Occipital lobe (tissue), 1 donor: ENCODE measurements at regions not wholly inside any gene's neighbourhood (a gene's known extent, or its start where the extent isn't known, plus 50 kb on each side); places are given as distances from the start of the nearest gene placed in this dataset.
"Not testable (repeated sequence)": the region's sequence is repeated elsewhere in the genome, so short reads cannot be mapped to it uniquely, and the experiment has no call there.

ENCODE experiments used
- DNase-seq: peaks from one replicate; lab custom pipeline; 2025; lab: John Stamatoyannopoulos, UW

DNA sequence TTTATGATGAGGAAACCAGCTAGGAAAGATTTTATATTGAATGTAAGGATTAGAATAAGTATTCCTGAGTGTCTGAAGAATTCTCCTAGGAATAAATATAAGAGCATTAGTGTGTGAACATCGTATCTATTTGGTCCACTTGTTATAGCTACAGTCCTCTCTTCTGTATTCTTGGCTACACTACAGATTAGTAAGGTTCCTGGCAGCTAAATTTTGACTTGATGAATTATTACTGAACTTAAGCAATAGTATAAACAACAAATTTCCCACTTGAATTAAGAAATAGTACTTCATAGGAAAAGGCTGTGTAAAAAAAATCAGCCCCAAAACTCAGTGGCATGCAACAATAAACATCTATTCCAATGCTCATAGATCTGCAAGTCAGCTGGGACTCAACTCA, 138.4 kb upstream of the G2E3 start:
- DNase-seq: no peak

DNA sequence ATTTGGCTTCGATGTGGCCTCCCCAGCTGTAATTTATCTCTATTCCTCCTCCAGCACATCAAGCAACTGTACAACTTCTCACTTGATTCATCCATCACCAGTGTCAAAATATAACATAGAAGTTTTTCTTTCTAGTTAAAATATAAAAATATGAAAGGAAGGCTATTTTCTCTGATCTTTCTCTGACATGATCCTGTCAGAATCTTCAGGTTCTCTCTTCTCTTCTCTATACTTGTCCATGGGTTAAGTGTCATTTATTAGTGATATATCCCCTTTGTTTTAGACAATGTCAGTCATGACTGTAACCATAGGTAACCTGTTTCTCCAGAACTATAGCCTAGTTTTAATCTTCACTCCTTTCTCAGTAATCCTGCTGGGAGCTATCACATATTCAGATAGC, 132.5 kb upstream of the G2E3 start:
- no peak for DNase-seq

DNA sequence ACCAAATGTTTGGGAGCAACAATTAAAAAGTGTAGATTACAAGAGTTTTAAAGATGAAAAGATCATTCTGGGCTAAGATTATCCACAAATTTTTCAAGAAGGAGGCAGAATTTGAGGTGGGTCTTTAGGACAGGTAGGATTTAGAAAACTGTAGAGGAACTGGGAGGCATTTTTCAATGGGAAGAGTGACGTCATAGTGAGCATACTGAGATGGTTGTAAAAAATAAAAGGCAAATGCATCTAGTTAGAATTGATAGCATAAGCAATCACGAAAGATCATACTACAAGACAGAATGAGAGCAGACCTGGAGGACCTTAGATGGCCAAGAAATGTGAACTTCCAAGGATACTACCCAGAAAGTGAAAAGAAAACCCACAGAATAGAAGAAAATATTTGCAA, 131.6 kb upstream of the G2E3 start:
- no peak for DNase-seq

DNA sequence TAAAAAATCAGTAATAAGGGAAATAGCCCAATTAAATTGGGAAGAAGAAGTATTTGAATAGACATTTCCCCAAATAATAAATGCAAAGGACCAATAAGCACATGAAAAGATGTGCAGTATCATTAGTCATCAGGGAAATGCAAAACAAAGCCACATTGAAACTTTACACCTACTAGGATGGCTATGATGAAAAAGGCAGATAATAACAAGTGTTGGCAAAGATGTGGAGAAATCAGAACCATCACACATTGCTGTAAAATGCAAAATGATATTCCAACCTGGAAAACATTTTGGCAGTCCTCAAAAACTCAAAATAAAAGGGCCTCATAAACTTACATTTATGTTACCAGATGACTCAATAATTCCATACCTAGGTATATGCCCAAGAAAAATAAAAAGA, 131.1 kb upstream of the G2E3 start:
- no peak for DNase-seq

DNA sequence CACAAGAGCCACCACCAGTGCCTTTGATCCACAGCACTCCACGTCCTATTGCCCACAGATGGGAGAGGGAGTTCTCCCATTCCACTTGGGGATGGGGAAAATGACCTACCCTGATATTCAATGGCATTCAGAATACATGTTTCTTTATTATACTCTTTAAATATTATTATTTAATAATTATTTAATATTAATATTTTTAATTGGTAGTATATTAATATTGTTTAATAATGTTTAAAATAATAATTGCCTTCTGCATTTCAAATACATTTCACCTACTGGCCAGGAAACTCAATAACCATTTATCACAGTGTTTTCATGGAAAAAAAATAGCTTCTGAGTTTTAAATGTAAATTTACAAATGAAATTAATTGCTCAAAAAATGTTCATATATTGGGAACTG, 127.4 kb upstream of the G2E3 start:
- no peak for DNase-seq

DNA sequence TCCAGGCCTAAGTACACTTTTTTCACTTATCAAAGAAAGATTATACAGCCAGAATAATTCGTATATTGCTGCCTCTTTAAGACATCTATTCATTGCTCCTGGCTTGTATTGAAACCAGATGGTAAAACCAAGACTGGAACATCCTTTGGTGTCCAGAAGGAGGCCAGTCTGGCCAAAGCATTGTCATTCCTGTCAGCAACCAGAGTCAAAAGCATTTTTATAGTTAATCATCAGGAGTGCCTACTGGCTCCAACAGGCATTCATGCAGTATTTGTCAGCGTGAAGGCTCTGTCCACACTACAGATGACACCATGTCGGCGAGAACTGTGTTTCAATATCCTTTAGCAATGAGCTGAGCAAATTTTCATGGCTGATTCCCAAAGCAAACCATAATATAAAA, 118.0 kb upstream of the G2E3 start:
- DNase-seq: no peak

DNA sequence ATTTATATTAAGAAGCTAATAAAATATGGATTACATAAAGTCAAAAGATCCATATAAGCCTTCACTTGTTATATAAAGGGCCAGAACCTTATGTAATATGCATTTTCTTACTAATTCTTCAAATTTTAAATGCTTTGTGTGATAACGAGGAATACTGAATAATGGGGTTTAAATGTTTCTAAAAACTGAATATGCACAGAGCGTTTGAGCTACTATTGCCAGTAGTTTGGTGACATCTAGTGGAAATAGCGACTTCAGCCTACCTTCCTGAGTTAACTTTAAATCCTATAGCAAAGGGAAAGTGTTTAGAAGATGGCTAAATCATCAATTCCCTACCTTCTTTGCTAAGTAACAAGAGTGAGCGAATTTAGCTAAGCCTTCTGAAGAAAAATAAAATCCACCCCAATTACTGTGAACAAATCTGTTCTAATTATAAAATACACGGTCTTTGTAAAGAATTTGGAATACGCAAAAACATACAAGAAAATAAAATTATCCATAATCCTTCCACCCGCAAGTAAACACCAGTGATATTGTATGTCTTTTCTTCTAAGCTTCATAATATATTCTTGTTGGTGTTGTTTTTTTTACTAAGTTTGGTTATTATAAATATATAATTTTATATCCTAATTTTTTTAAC, 115.5 kb upstream of the G2E3 start:
- no peak for DNase-seq

DNA sequence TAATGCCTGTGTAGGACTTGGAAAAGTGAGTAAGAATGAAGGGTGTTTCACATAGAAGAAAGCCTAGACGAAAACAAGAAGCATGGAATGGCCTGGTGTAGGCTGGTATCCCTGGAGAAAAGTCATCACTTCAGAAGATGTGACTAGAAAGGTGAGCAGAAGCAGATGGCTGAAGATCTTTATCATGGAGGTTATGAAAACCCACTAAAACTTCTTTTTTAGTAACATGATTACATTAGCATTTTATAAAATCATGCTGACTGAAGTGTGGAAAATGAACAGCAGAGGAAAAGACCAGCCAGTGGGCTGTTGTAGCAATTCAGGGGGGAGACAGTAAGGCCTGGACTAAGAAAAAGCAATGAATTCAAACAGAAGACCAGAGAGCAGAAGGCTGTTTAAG, 114.5 kb upstream of the G2E3 start:
- DNase-seq: no peak

DNA sequence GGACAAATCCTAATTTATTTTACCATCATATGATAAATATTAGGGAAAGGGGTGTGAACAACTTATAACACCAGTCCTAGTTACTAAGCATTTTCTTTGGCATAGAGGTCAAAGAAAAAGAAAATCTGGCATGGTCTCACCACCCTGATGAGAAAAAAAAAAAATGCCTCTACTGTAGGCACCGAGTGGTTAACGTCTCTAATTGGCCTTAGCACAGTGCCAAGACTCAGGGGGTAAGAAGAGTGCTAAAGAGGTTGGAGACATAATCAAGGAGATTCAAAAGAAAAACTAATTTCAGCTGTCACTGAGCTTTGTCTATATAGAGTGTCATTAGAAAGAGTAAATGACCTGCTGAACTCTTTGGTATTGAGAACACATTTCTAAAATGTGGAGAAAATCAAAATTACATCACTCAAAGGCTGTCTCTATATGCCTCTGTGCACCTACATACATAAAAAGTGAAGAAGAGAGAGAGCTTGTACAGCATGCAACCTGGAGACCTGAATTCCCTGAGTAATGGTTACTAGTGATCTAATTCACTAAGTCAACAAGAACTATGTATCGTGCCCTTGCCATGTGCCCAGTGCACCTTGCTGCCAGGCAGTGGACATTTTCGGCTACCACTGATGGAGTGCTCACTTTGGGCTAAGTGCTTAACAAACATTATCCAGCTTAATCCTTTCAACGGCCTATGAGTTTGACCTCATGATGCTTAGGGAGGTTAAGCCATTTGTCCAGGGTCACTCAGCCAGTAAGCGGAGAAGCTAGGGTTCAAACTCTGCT, 113.8 kb upstream of the G2E3 start:
- no peak for DNase-seq

DNA sequence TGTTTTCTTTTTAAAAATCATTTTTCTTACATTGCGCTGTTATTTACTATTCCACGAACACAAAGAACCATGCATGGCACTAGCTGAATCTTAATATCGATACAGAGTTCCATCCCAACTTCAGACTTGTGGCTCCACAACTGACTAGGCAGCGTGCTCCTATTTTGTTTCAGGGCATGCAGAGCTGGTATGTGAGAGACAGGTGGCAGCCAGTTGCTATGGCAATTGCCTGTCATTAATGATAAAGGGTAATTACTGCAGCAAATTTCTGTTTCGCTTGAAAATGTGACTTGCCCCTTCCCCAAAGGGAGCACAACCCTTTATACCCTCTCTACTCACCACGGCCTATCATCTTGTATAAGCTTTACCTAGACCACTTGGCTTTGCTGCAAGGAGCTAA, 113.1 kb upstream of the G2E3 start:
- no peak for DNase-seq

DNA sequence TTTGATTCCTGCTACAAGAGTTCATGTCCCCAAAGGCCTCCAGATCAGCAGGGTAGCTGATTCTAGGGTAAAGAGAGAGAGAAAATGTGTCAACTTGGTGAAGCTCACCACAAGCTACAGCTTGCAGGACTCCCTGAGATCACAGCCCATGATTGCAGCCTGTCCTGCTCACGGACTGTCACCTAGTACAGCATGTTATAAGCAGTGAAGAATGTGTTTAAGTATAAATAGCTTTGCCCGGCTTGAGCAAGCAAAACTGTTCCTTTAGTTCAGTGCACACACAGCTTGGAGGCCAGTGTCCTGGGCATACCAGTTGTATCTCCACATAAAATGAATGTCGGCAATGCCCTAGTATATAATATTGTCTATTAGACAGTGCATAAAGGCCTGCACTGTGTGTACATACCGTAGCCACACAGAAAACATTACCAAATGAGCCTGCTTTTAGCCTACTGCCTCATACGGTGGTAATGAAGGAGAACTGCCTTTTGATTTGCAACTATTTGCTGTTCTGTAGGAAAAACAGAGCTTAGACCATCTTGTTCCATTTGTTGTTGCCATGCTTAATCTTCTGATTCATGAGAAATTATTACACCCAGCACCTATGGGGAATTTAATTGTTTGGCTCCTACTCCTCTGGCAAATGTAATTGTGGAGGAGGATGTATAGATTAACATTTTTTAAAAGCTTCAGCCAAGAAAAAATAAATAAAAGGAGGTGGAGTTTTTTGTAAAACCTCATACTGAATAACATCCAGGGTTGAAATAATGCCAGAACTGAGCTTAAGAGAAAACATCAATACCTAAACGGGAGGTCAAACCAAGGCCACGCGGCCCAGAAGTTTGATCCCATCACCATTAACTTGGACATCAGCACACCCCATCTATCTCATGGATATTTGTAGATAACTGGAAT, 108.1 kb upstream of the G2E3 start:
- no peak for DNase-seq

DNA sequence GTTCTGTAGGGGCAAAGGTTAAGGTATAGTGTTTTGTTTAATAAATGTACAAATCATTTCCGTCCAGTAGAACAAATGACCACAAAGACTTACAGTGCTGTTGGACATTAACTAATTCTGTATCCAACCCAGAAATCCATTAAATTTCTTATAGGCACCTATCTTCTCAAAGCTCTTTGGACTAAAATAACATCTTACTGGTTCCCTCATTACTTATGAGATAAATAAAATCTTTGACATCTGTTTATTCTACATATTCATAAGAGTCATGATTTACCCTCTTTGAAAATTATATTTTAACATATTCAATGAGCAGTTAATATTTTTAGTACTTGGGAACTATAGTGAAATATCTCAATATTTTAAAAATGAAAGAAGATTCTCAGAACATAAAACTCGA, 102.7 kb upstream of the G2E3 start:
- DNase-seq: no peak

DNA sequence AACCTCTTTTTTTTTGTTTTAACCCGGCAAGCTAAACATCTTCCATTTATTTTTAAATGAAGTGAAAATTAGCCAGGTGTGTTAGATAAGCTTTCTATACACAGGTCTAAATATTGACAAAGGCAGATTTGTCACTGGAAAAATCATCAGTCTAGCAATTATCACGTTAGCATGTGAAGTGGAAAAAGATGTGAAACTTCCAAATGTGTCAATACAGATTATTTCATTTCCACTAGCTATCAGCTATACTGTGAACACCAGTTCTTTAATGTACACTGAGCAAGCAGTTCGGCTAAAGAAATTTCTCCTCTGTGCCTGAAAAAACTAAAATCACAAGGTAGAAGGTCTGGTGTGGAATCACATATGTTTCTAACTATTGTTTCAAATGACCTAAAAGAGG, 96.6 kb upstream of the G2E3 start:
- DNase-seq: no peak

DNA sequence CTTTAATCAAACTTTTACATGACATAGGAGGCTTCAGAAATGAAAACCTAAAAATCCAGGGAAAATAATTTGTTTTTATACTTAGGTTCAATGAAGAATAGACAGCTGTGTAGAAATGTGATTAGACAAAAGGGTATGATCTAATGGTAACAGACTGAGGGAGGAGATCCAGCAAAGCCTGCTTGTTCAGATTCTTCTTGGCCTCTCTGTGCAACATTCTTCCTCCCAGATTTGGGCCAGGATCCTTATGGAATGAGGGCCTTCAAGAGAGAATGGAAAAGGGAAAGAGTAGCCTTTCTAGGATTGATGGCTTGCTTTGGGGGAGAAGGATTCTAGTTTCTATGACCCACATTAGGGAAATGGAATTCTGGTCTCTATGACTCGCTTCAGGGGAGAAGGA, 94.5 kb upstream of the G2E3 start:
- no peak for DNase-seq

DNA sequence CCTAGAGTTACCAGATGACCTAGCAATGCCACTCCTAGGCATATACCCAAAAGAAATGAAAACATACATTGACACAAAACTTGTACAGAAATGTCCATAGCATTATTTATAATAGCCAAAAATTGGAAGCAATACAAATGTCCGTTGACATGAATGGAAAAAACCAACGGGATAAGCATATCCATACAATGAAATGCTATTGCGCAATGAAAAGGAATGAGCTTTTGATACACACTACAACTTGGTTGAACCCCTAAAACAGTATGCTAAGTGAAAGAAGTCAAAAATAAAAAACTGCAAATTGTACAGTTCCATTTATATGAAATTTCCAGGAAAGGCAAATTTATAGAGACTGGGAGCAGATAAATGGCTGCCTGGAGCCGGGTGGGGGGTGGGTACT, 90.6 kb upstream of the G2E3 start:
- no peak for DNase-seq

DNA sequence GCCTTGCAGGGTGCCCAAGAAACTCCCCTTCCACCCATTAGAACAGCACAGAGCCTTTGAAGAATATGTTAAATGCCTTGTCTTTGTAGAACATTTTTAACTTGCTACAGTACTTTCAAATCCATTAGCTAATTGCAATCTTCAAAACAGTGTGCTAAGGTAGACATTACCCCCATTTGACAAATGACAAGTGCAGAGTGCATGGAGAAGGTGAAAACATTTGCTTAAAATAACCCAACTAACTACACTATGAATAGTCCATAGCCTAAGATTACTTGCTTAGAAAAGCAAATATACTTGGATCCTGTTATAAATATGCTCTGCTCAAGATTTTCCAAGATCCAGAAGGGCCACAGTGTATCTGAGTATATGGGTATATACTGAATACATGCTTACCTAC, 87.0 kb upstream of the G2E3 start:
- DNase-seq: no peak

DNA sequence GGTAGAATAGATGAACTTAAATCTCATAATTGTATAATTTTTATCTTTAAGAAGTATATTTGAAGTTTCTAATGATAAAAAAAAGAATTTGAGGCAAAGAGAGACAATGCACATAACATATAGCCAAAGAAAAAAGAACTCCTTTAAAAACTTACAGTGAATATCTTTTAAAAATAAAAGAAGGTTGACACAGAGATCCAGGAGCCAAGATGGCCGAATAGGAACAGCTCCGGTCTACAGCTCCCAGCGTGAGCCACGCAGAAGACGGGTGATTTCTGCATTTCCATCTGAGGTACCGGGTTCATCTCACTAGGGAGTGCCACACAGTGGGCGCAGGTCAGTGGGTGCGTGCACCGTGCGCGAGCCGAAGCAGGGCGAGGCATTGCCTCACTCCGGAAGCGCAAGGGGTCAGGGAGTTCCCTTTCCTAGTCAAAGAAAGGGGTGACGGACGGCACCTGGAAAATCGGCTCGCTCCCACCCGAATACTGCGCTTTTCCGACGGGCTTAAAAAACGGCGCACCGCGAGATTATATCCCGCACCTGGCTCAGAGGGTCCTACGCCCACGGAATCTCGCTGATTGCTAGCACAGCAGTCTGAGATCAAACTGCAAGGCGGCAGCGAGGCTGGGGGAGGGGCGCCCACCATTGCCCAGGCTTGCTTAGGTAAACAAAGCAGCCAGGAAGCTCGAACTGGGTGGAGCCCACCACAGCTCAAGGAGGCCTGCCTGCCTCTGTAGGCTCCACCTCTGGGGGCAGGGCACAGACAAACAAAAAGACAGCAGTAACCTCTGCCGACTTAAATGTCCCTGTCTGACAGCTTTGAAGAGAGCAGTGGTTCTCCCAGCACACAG, 84.9 kb upstream of the G2E3 start:
- not testable (repeated sequence) for DNase-seq

DNA sequence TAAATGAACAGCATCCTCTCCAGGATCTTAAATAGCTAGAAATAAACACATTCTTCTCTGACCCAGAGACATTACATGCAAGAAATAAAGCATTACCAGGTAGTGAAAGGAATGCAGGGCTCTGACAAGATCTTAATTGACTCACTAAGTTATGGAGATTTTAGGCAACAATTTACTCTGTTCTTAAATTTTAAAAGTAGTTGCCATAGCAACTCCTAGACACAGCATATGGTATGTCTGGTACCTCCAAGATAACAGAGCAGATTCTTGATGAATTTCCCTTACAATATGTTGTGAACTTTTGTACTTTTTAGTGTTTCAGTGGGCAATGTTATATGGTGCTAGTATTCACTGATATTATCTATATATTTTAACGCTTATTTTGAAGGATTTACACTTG, 76.7 kb upstream of the G2E3 start:
- DNase-seq: no peak

DNA sequence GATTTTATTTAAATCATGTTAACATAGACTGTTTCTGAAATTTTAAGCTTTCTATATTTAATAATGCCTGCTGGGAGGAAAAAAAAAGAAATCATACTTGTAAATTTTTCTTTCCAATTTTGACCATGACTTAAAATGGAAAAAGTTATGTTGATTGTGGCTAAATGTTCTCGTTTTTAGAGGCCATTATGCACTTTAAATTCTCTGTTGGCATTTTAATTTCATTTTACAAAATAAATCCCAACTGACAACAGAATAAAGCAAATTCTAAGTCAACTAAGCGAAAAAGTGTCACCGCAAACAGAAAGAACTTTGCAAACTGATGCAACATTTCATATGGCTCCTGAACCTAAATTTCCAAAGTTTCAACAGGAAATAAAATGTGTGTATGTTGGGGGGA, 74.8 kb upstream of the G2E3 start:
- no peak for DNase-seq

DNA sequence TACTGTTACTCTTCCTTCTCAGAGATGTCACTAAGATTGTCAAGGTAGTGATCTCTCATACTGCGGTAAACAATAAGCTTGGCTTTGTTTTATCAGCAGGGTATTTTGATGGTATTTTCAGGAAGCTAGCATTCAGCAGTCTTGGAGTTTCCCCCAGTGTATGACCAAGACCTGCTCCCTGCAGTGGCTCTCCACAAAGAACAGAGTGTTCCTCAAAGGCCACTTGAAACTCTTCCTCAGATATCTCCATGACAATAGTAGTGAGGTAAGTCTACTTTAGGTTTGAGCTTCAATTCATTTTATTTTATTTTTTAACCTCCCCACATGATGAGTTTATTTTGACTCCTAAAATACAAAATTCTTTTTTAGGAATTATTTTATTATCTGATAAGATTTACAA, 74.0 kb upstream of the G2E3 start:
- DNase-seq: no peak

DNA sequence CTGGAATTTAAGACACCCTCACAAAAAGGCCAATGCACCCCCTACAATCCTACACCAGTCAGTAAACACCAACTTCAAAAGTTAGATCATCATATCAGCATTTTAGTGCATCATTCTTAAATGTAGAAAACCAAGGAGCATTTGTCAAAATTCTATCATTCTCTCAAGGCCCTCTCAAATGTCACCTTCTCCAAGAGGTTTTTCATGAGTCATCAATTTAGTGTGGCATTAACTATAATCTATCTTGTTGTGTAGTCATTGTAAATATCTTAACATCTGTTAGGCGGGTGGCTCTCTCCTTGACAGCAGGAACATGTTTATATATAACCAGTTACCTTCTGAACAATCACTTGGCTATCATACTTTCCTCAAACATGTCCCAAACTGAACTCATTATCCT, 62.1 kb upstream of the G2E3 start:
- DNase-seq: no peak

DNA sequence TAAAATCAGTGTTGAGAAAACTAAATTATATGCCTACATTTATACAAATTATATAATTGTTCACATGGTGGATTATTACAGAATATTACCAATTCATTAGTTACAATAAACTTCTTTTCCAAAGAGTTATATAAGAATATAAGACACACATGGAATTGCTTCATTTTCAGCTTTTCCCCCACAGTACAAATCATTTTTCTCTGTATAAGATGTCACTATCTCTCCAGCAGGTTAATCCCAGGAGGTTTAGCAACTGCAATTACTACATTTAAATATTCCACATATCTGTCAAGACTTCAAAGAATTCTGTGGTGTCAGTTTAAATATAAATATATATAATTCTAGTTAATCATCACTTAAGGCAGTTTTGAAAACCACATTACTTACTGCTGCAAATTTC, 59.6 kb upstream of the G2E3 start:
- DNase-seq: no peak
